HL-60 (cell line): ENCODE measurements at regions not wholly inside any gene's neighbourhood (a gene's known extent, or its start where the extent isn't known, plus 50 kb on each side); places are given as distances from the start of the nearest gene placed in this dataset.

ENCODE experiments used
- POLR2AphosphoS5 ChIP-seq: IDR thresholded peaks from 2 replicates; pipeline ENCODE4 v1.6.1; 2012; ENCODE audit warnings: low read depth
- TF ChIP-seq, protein P1 (sequence below): IDR thresholded peaks from one replicate; pipeline ENCODE4 v1.5.1; 2011; ENCODE audit warnings: low read length, control low read depth, inconsistent platforms; ENCODE audit not compliant: insufficient read depth

DNA sequence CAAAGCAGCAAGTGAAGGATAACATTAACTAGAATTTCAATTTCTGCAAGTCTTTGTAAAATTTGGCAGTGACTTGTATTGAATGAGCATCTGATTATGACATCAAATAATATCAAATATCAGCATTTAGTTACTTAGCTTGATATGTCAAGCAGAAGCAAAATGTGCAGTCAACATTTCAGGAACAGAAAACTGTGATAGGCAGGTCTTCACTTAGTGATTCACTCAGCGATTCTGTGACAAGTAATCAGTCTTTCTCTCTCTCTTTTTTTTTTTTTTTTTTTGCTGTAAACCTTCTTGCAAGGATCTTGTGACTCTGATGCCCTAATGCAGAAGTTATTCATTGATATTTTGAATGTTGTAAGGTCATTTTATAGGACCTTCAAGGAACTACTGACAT lies 307.1 kb downstream of the MTERF1 start:
- TF ChIP-seq, protein P1, sequence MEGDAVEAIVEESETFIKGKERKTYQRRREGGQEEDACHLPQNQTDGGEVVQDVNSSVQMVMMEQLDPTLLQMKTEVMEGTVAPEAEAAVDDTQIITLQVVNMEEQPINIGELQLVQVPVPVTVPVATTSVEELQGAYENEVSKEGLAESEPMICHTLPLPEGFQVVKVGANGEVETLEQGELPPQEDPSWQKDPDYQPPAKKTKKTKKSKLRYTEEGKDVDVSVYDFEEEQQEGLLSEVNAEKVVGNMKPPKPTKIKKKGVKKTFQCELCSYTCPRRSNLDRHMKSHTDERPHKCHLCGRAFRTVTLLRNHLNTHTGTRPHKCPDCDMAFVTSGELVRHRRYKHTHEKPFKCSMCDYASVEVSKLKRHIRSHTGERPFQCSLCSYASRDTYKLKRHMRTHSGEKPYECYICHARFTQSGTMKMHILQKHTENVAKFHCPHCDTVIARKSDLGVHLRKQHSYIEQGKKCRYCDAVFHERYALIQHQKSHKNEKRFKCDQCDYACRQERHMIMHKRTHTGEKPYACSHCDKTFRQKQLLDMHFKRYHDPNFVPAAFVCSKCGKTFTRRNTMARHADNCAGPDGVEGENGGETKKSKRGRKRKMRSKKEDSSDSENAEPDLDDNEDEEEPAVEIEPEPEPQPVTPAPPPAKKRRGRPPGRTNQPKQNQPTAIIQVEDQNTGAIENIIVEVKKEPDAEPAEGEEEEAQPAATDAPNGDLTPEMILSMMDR = no peak
- TF ChIP-seq POLR2AphosphoS5 = no peak
